HL-60 (cell line): ENCODE measurements at regions not wholly inside any gene's neighbourhood (a gene's known extent, or its start where the extent isn't known, plus 50 kb on each side); places are given as distances from the start of the nearest gene placed in this dataset.

Source experiments
- POLR2AphosphoS5 ChIP-seq: IDR thresholded peaks from 2 replicates; pipeline ENCODE4 v1.6.1; 2012; ENCODE audit warnings: low read depth
- TF ChIP-seq, protein P1 (sequence below): IDR thresholded peaks from one replicate; pipeline ENCODE4 v1.5.1; 2011; ENCODE audit warnings: low read length, control low read depth, inconsistent platforms; ENCODE audit not compliant: insufficient read depth
- TF ChIP-seq, protein P2 (sequence below): IDR thresholded peaks from 2 replicates; pipeline ENCODE4 v1.6.1; 2012; ENCODE audit warnings: low read depth; ENCODE audit not compliant: insufficient replicate concordance

DNA sequence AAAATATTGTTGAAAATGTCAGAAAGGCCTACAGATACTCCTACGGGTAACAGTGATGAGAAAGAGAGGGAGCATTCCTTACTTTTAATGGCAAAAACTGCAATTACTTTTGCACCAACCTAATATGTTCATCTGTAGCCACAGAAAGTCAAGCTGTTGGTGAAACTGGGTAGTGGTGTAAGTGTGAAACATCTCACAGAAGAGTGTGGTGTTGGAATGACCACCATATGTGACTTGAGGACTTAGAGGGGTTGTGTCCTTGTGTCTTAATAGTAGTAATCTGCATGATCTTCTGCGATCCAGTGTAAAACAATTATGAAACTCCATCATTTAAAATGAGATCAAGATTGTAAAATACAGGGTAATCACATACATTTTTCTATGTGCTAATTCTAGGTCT, 320.7 kb downstream of the ADGRL2 start:
- TF ChIP-seq, protein P1, sequence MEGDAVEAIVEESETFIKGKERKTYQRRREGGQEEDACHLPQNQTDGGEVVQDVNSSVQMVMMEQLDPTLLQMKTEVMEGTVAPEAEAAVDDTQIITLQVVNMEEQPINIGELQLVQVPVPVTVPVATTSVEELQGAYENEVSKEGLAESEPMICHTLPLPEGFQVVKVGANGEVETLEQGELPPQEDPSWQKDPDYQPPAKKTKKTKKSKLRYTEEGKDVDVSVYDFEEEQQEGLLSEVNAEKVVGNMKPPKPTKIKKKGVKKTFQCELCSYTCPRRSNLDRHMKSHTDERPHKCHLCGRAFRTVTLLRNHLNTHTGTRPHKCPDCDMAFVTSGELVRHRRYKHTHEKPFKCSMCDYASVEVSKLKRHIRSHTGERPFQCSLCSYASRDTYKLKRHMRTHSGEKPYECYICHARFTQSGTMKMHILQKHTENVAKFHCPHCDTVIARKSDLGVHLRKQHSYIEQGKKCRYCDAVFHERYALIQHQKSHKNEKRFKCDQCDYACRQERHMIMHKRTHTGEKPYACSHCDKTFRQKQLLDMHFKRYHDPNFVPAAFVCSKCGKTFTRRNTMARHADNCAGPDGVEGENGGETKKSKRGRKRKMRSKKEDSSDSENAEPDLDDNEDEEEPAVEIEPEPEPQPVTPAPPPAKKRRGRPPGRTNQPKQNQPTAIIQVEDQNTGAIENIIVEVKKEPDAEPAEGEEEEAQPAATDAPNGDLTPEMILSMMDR = no peak
- no peak for TF ChIP-seq POLR2AphosphoS5
- TF ChIP-seq, protein P2, sequence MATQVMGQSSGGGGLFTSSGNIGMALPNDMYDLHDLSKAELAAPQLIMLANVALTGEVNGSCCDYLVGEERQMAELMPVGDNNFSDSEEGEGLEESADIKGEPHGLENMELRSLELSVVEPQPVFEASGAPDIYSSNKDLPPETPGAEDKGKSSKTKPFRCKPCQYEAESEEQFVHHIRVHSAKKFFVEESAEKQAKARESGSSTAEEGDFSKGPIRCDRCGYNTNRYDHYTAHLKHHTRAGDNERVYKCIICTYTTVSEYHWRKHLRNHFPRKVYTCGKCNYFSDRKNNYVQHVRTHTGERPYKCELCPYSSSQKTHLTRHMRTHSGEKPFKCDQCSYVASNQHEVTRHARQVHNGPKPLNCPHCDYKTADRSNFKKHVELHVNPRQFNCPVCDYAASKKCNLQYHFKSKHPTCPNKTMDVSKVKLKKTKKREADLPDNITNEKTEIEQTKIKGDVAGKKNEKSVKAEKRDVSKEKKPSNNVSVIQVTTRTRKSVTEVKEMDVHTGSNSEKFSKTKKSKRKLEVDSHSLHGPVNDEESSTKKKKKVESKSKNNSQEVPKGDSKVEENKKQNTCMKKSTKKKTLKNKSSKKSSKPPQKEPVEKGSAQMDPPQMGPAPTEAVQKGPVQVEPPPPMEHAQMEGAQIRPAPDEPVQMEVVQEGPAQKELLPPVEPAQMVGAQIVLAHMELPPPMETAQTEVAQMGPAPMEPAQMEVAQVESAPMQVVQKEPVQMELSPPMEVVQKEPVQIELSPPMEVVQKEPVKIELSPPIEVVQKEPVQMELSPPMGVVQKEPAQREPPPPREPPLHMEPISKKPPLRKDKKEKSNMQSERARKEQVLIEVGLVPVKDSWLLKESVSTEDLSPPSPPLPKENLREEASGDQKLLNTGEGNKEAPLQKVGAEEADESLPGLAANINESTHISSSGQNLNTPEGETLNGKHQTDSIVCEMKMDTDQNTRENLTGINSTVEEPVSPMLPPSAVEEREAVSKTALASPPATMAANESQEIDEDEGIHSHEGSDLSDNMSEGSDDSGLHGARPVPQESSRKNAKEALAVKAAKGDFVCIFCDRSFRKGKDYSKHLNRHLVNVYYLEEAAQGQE = no peak
